Stomach smooth muscle (tissue), 2 donors: ENCODE measurements at regions not wholly inside any gene's neighbourhood (a gene's known extent, or its start where the extent isn't known, plus 50 kb on each side); places are given as distances from the start of the nearest gene placed in this dataset.

Source experiments
- H3K27ac ChIP-seq: one replicate; pipeline ENCODE4 v1.7.0; 2013; ENCODE audit warnings: mild to moderate bottlenecking, low read length, inconsistent platforms
- H3K27me3 ChIP-seq, 2 donors: one replicate each; pipeline ENCODE4 v1.7.0; 2013; ENCODE audit warnings: low read length in 2 of 2; ENCODE audit not compliant: insufficient read depth in 2 of 2, control insufficient read depth in 1 of 2
- H3K36me3 ChIP-seq, 2 donors: one replicate each; pipeline ENCODE4 v1.7.0; 2013; ENCODE audit warnings: low read length in 2 of 2; ENCODE audit not compliant: control insufficient read depth in 2 of 2, insufficient read depth in 2 of 2
- H3K4me1 ChIP-seq: one replicate; pipeline ENCODE4 v1.7.0; 2013; ENCODE audit warnings: low read length; ENCODE audit not compliant: control insufficient read depth, insufficient read depth
- H3K4me3 ChIP-seq, 2 donors: one replicate each; pipeline ENCODE4 v1.7.0; 2013; ENCODE audit warnings: low read length in 2 of 2
- H3K9ac ChIP-seq, 2 donors: one replicate each; pipeline ENCODE4 v1.7.0; 2013; ENCODE audit warnings: low read length in 2 of 2, mild to moderate bottlenecking in 1 of 2
- H3K9me3 ChIP-seq, 2 donors: one replicate each; pipeline ENCODE4 v1.7.0; 2013; ENCODE audit warnings: low read length in 2 of 2; ENCODE audit not compliant: control insufficient read depth in 2 of 2
- donor health status: healthy.
- donor health status: Pancreatic carcinoma.

DNA sequence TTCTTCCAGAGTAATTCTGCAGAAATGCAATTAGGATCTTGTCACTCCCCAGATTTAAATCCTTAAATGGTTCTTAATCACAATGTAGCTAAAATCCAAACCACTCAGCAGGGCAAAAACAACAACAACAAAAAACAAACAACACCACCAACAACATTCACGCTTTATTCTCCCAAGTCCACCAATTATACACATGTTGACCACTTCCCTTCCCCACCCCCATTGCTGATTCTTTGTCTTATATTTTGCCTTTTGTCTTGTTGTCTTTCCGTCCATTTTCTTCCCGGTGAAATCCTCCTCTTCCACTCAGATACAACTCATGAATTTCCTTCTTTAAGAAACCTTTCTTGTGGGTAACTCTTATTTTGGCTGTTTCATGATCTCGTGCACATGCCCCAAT is 902.8 kb downstream of the EPHA4 start:
- Histone ChIP-seq H3K9me3 (peaks cover 0 to 3% of the 10 kb centered on the region in 2 donors), H3K4me1 (no peaks in the 10 kb centered on the region), H3K27ac (no peak overlapping the region), H3K4me3 (no peak overlapping the region), H3K36me3 (no peaks in the 10 kb centered on the region), H3K27me3 (no peaks in the 10 kb centered on the region), H3K9ac (no peak overlapping the region)

DNA sequence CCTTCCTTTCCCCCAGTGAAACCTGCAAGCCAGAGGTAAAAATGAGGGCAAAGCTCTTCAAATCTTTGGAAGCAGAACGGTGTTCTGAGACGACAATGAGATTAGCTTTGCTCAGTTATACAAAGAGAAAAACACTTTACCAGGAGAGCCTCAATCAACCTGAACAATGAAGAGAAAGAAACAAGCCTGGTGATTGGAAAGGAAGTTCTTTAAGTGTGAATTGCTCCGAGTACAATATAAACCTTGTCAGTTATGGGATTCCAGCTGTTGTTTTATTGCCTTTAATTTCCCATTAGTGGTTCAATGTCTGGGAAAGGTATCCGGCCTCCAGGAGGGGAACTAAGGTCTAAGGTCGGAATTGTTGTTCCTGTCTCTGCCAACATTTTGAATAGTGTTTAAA is 901.6 kb downstream of the EPHA4 start:
- Histone ChIP-seq H3K27me3 (no peaks in the 10 kb centered on the region), H3K36me3 (no peaks in the 10 kb centered on the region), H3K4me1 (no peaks in the 10 kb centered on the region)

DNA sequence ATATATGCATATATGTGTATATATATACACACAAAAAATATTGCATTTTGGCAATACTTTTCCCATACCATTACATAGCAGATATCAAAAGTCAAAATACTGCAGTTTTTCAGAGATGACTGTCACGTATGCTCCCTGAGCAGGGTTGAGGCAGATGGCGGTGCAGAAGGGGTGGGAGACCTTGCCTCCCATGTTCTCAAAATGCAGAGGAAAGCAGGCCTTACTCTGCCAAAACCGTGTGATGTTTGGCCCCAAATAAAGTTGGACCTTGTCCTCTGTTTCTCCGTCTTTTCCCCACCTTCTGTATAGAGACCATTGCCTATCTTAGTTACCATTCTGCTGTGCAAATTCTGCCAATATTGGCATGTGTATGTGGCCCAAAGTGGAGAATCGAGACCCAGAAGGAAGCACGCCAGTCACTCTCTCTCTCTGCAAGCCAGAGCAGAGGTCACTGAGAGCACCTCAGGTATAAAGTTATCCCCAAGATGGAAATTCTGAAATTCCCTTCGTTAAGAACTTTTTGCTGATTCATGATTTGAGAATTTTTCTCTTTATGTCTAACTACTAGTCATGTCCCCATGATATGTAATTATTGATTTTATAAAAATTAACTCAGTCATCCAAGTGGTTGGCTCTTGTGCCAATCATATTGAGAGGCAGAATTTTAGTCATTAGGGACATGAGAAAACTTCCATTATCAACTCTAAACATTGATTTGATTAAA is 898.8 kb downstream of the EPHA4 start:
- Histone ChIP-seq H3K27me3 (no peaks in the 10 kb centered on the region), H3K4me1 (no peaks in the 10 kb centered on the region), H3K36me3 (no peaks in the 10 kb centered on the region), H3K9ac (no peak overlapping the region), H3K27ac (no peak overlapping the region), H3K9me3 (peaks cover 0 to 3% of the 10 kb centered on the region in 2 donors), H3K4me3 (no peak overlapping the region)

More for the DNA sequence above, 901.6 kb downstream of the EPHA4 start:
- Histone ChIP-seq H3K27ac (no peak overlapping the region), H3K4me3 (no peak overlapping the region), H3K9me3 (peaks cover 0 to 3% of the 10 kb centered on the region in 2 donors), H3K9ac (no peak overlapping the region)

DNA sequence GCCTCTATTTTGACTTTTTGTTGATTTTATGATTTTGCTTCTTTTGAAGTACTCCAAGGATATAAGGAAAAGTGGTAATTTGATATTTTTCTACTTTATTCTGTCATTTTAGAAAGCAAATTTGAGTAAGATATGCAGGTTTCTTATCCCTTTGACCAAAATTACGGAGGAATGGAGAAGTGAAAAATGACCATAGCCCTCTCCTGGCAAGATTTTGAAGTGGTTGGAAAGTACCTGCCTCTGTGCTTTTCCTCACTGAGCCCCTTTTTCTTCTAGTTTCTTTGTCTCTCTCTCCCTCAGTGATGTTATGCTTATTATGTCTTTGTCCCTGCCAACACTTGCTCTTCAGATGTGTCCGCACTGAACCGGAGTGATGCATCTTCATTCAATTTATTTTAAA is 898.1 kb downstream of the EPHA4 start:
- no peak overlapping the region for H3K27ac ChIP-seq
- no peak overlapping the region for H3K4me3 ChIP-seq
- H3K9ac ChIP-seq: no peak overlapping the region
- H3K4me1 ChIP-seq: no peaks in the 10 kb centered on the region
- no peaks in the 10 kb centered on the region for H3K36me3 ChIP-seq
- no peaks in the 10 kb centered on the region for H3K27me3 ChIP-seq
- peaks cover 0 to 3% of the 10 kb centered on the region in 2 donors for H3K9me3 ChIP-seq

DNA sequence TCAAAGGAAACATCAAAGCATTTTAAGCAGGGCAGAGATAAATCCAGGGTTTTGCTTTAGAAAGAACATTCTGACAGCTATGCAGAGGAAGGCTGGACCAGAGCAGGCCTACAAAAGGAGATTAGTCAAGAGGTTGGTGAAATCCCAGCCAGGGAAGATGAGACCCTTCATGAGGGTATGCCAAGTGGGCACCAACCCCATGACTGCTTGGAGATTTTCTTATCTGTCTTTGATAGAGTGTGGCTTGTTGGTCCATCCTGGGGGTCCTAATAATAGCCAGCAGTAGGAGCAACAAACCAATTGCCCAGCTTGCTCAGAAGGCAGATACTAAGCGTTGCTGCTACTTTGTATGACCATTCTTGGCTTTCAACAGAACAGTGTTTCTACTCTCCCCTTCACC is 895.4 kb downstream of the EPHA4 start:
- no peak overlapping the region for H3K9ac ChIP-seq
- no peaks in the 10 kb centered on the region for H3K36me3 ChIP-seq
- no peak overlapping the region for H3K27ac ChIP-seq
- no peaks in the 10 kb centered on the region for H3K4me1 ChIP-seq
- no peak overlapping the region for H3K4me3 ChIP-seq
- H3K27me3 ChIP-seq: no peaks in the 10 kb centered on the region
- H3K9me3 ChIP-seq: no peaks in the 10 kb centered on the region

DNA sequence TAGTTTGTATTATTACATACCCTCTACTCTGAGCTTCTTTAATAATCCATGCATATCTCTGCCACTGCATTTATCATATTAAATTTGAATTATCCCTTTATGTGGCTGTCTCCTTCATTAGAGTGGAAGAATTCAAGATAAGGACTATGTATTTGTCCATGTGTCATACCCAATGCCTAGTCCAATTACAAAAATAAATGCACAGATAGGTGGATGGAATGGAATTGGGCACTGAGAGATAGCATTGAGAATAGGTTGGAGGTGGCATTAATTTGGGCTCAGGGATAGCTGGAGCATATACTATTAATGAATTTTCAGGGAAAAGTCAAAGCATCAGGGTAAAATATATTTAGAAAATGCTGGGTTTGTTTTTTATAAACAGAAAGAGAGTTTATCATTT is 893.2 kb downstream of the EPHA4 start:
- Histone ChIP-seq H3K27ac (no peak overlapping the region), H3K9ac (no peak overlapping the region), H3K36me3 (no peaks in the 10 kb centered on the region), H3K4me3 (no peak overlapping the region), H3K27me3 (no peaks in the 10 kb centered on the region), H3K4me1 (no peaks in the 10 kb centered on the region), H3K9me3 (no peaks in the 10 kb centered on the region)

DNA sequence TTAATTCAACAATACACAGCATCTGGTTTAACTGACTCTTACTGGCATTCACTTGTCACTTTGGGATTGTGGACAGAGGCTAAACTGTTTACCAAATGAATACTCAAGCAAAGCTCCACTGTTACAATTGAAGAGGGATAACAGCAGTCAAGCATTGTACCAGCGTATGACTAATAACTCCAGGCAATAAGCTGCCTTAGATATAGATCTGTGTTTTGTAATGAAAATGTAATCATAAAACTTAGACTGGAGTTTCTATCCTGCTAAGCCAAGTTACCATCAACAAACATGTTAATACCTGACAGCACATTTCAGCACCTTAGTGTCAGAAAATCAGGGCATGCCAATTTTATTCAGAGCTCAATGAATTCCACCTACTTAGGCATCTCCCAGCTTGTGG is 889.5 kb downstream of the EPHA4 start:
- no peaks in the 10 kb centered on the region for H3K4me1 ChIP-seq
- H3K27me3 ChIP-seq: no peaks in the 10 kb centered on the region
- H3K4me3 ChIP-seq: no peak overlapping the region
- no peak overlapping the region for H3K27ac ChIP-seq
- no peaks in the 10 kb centered on the region for H3K9me3 ChIP-seq
- no peaks in the 10 kb centered on the region for H3K36me3 ChIP-seq
- H3K9ac ChIP-seq: no peak overlapping the region

DNA sequence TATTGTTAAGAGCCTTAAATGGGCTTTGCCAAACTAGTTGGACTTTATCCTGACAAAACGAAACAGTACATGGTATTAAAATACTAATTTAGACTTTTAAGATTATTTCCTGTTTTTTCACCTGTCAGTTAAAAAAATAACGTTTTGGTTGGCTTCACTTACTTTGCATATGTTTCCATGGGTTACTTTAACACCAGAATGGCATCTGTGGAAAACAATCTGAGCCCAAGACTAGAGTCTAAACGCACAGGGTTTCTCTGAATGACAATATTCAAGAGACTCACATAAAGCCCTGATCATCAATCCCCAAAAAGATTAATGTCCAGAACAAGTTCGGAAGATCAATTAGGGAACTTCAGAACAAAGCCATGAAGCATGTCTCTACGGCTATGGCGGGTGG is 888.0 kb downstream of the EPHA4 start:
- H3K9ac ChIP-seq: no peak overlapping the region

DNA sequence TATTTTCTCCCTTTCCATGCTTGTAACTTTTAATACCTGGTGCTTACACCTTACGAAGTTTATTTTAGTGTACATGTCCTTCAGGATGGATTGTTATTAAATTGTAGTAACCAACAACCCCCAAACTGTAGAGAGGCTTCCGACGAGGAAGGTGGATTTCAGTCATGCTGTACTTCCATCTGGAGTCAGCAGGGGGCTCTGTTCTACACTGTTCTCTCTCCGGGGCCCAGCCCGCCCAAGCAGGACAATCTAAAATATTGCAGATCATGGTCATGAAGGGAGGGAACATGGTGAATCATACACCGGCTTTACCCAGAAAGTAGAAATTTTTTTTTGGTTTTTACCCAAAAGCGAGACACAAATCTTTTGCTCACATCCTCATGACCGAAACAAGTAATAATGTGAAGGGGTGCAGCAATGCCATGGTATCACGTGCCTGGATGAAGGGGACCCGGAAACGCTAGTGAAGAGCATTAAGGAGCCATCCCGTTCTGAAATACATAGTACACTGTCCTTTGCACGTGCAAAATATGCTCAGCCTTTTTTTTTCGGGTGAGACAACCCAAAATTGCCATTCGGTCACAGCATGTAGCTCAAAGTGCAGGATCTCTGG is 884.8 kb downstream of the EPHA4 start:
- no peak overlapping the region for H3K9ac ChIP-seq
- H3K36me3 ChIP-seq: no peaks in the 10 kb centered on the region
- no peaks in the 10 kb centered on the region for H3K27me3 ChIP-seq
- no peaks in the 10 kb centered on the region for H3K9me3 ChIP-seq
- no peaks in the 10 kb centered on the region for H3K4me1 ChIP-seq
- H3K4me3 ChIP-seq: no peak overlapping the region
- H3K27ac ChIP-seq: no peak overlapping the region

More for the DNA sequence above, 888.0 kb downstream of the EPHA4 start:
- no peak overlapping the region for H3K4me3 ChIP-seq
- no peaks in the 10 kb centered on the region for H3K27me3 ChIP-seq
- H3K27ac ChIP-seq: no peak overlapping the region
- H3K4me1 ChIP-seq: no peaks in the 10 kb centered on the region
- H3K9me3 ChIP-seq: no peaks in the 10 kb centered on the region
- no peaks in the 10 kb centered on the region for H3K36me3 ChIP-seq

DNA sequence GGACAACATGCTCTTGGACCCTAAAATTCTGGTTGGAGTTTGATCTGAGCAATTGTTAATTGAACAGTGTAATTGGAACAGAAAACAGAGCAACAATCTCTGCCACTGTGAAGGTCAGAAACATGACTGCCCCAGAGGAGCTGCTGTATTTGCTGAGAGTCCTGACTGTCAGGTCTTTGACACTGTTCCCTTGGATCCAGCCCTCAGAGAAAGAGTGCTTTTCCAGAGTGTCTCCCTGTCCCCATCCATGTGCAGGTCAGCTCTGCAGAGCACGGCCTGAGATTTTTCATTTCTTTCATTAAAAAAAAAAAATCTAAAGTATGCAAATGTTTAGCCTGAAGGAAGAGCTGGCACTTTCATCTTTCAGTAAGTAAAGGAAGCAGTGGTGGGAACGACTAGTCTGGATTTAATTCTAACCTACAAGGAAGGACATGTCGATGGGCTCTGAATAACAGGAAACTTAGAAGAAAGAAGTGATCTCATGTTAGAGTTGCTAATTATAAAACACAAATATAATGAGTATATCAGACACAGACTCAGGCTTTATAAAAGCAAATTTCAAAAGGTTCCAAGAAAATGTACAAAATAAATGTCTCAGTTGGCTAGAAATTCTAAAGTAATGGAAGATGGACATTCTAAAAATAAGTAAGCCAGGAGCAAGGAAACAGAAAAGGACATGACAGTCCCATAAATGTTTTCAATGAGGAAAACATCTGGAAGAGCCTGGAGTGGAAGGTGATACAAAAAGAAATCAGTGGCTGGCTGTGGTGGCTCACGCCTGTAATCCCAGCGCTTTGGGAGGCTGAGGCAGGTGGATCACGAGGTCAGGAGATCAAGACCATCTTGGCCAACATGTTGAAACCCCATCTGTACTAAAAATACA is 876.5 kb downstream of the EPHA4 start:
- H3K9me3 ChIP-seq: no peaks in the 10 kb centered on the region
- no peak overlapping the region for H3K9ac ChIP-seq
- H3K4me1 ChIP-seq: no peaks in the 10 kb centered on the region
- no peak overlapping the region for H3K4me3 ChIP-seq
- H3K27ac ChIP-seq: no peak overlapping the region
- H3K36me3 ChIP-seq: no peaks in the 10 kb centered on the region
- no peaks in the 10 kb centered on the region for H3K27me3 ChIP-seq
